ENCODE measurements at regions not wholly inside any gene's neighbourhood (a gene's known extent, or its start where the extent isn't known, plus 50 kb on each side); places are given as distances from the start of the nearest gene placed in this dataset.

GRCh38 chr18:55764386-55764785 lies 176.4 kb upstream of the TCF4 start:
- no peak overlapping the region for H3K27ac Mint-ChIP-seq
- peaks cover 26% of the 10 kb centered on the region for H3K27me3 Mint-ChIP-seq
- H3K36me3 Mint-ChIP-seq (ENCODE audit: insufficient read depth) = no peaks in the 10 kb centered on the region
- H3K4me1 Mint-ChIP-seq (ENCODE audit: low read depth) = peaks cover 2% of the 10 kb centered on the region
- no peaks in the 10 kb centered on the region for H3K9me3 Mint-ChIP-seq (ENCODE audit: low read depth)
- DNase-seq (ENCODE audit: low spot score, unreplicated experiment) = no peak
- no peak overlapping the region for H3K4me3 Mint-ChIP-seq (ENCODE audit: low read depth)
- no peak for TF ChIP-seq CTCF (IDR thresholded peaks at IDR 0.05; ENCODE audit: unreplicated experiment)

GRCh38 chr18:55763805-55764204 lies 175.8 kb upstream of the TCF4 start:
- peaks cover 2% of the 10 kb centered on the region for H3K4me1 Mint-ChIP-seq (ENCODE audit: low read depth)
- peaks cover 29% of the 10 kb centered on the region for H3K27me3 Mint-ChIP-seq
- no peaks in the 10 kb centered on the region for H3K9me3 Mint-ChIP-seq (ENCODE audit: low read depth)
- no peak for TF ChIP-seq CTCF (IDR thresholded peaks at IDR 0.05; ENCODE audit: unreplicated experiment)
- H3K4me3 Mint-ChIP-seq (ENCODE audit: low read depth) = no peak overlapping the region
- H3K36me3 Mint-ChIP-seq (ENCODE audit: insufficient read depth) = no peaks in the 10 kb centered on the region
- H3K27ac Mint-ChIP-seq = no peak overlapping the region
- no peak for DNase-seq (ENCODE audit: low spot score, unreplicated experiment)

- TF ChIP-seq CTCF (IDR thresholded peaks at IDR 0.05; ENCODE audit: unreplicated experiment) = no peak
- H3K27me3 Mint-ChIP-seq = peaks cover 32% of the 10 kb centered on the region
- H3K9me3 Mint-ChIP-seq (ENCODE audit: low read depth) = no peaks in the 10 kb centered on the region
- H3K36me3 Mint-ChIP-seq (ENCODE audit: insufficient read depth) = no peaks in the 10 kb centered on the region
- H3K4me1 Mint-ChIP-seq (ENCODE audit: low read depth) = peaks cover 2% of the 10 kb centered on the region
- H3K4me3 Mint-ChIP-seq (ENCODE audit: low read depth) = no peak overlapping the region
- H3K27ac Mint-ChIP-seq = no peak overlapping the region
- DNase-seq (ENCODE audit: low spot score, unreplicated experiment) = no peak
These were observed 175.3 kb upstream of the TCF4 start for GRCh38 chr18:55763298-55763697.

GRCh38 chr18:55762424-55762823 lies 174.4 kb upstream of the TCF4 start:
- Mint-ChIP-seq H3K4me3 (ENCODE audit: low read depth) (no peak overlapping the region), H3K27ac (no peak overlapping the region), H3K9me3 (ENCODE audit: low read depth) (no peaks in the 10 kb centered on the region), H3K27me3 (peaks cover 36% of the 10 kb centered on the region), H3K4me1 (ENCODE audit: low read depth) (peaks cover 2% of the 10 kb centered on the region), H3K36me3 (ENCODE audit: insufficient read depth) (no peaks in the 10 kb centered on the region)
- DNase-seq (ENCODE audit: low spot score, unreplicated experiment) = no peak
- no peak for TF ChIP-seq CTCF (IDR thresholded peaks at IDR 0.05; ENCODE audit: unreplicated experiment)

GRCh38 chr18:55753643-55754263 lies 165.8 kb upstream of the TCF4 start:
- peaks cover 12% of the 10 kb centered on the region for H3K4me1 Mint-ChIP-seq (ENCODE audit: low read depth)
- DNase-seq (ENCODE audit: low spot score, unreplicated experiment) = no peak
- H3K27me3 Mint-ChIP-seq = peaks cover 22% of the 10 kb centered on the region
- H3K36me3 Mint-ChIP-seq (ENCODE audit: insufficient read depth) = no peaks in the 10 kb centered on the region
- H3K4me3 Mint-ChIP-seq (ENCODE audit: low read depth) = no peak overlapping the region
- TF ChIP-seq CTCF (IDR thresholded peaks at IDR 0.05; ENCODE audit: unreplicated experiment) = no peak
- no peaks in the 10 kb centered on the region for H3K9me3 Mint-ChIP-seq (ENCODE audit: low read depth)
- no peak overlapping the region for H3K27ac Mint-ChIP-seq

Measured in progenitor cell of endocrine pancreas (in vitro differentiated cells).